ENCODE measurements at regions not wholly inside any gene's neighbourhood (a gene's known extent, or its start where the extent isn't known, plus 50 kb on each side); places are given as distances from the start of the nearest gene placed in this dataset.

GRCh38 chr7:41763626-41764025 is 60.7 kb upstream of the INHBA start:
- H3K36me3 ChIP-seq (ENCODE audit: control insufficient read depth in 1 of 2, insufficient read depth in 2 of 2, low read length in 1 of 2): no peaks in the 10 kb centered on the region
- 95 to 97% methylated on average over 4 of the region's 4 CpGs for WGBS, 2 donors
- intact Hi-C loops (cut with DNase I): no loop called here
- H3K27ac ChIP-seq (ENCODE audit: low read depth in 1 of 2, low read length in 2 of 2): no peak overlapping the region
- H3K4me3 ChIP-seq (ENCODE audit: low read length in 2 of 2): no peak overlapping the region
- H3K9me3 ChIP-seq (ENCODE audit: control insufficient read depth, low read length): peaks cover 2% of the 10 kb centered on the region
- no peak for DNase-seq
- ATAC-seq (ENCODE audit: low FRiP score): no peak
- H3K4me1 ChIP-seq (ENCODE audit: control insufficient read depth in 1 of 2, insufficient read depth in 2 of 2, low read length in 2 of 2): no peaks in the 10 kb centered on the region
- no peaks in the 10 kb centered on the region for H3K27me3 ChIP-seq (ENCODE audit: control insufficient read depth in 1 of 2, insufficient read depth in 2 of 2, low read length in 1 of 2)

DNA sequence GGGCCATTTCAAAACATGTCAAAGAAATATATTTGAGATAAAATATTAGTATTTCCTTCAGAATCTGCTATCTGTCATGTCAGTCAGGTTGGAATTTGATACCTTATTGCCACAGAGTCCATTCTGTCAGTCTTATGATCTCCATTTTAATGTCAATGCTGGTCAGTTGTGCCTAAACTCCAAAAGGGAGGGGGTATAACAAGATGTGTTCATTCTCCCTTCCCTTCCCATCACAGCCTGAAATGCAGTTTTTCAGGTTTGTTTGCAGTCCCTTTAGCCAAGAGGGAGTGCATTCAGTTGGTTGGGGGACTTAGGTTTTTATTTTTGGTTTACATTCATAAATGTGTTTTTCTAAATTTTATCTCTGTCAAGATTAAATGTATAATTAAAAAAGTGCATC is 59.8 kb upstream of the INHBA start:
- H3K4me1 ChIP-seq (ENCODE audit: control insufficient read depth in 1 of 2, insufficient read depth in 2 of 2, low read length in 2 of 2): no peaks in the 10 kb centered on the region
- peaks cover 2% of the 10 kb centered on the region for H3K9me3 ChIP-seq (ENCODE audit: control insufficient read depth, low read length)
- H3K36me3 ChIP-seq (ENCODE audit: control insufficient read depth in 1 of 2, insufficient read depth in 2 of 2, low read length in 1 of 2): no peaks in the 10 kb centered on the region
- ATAC-seq (ENCODE audit: low FRiP score): no peak
- no peak overlapping the region for H3K4me3 ChIP-seq (ENCODE audit: low read length in 2 of 2)
- no peak for DNase-seq
- intact Hi-C loops (cut with DNase I): no loop called here
- H3K27me3 ChIP-seq (ENCODE audit: control insufficient read depth in 1 of 2, insufficient read depth in 2 of 2, low read length in 1 of 2): no peaks in the 10 kb centered on the region
- no peak overlapping the region for H3K27ac ChIP-seq (ENCODE audit: low read depth in 1 of 2, low read length in 2 of 2)

DNA sequence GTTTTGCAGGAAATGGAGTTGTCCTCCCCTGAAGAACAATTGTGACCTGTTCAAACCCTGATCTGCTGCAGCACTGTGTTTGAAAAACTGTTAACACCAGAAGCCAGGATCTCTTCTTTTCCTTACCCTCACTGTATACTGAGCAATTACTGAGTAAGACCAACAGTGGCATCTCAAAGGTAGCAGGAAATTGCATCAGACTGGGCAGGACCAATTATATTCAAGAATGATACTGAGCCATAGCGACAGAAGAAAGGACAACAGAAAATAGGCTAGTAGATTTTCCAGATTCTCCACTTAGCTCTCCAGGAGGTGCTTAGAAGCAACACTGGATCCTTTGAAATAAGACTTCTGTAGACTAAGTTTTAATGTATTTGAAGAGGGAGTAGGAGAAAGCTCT is 57.4 kb upstream of the INHBA start:
- H3K27ac ChIP-seq (ENCODE audit: low read depth in 1 of 2, low read length in 2 of 2): no peak overlapping the region
- no peaks in the 10 kb centered on the region for H3K4me1 ChIP-seq (ENCODE audit: control insufficient read depth in 1 of 2, insufficient read depth in 2 of 2, low read length in 2 of 2)
- peaks cover 2% of the 10 kb centered on the region for H3K9me3 ChIP-seq (ENCODE audit: control insufficient read depth, low read length)
- ATAC-seq (ENCODE audit: low FRiP score) (no peak), DNase-seq (no peak)
- no peaks in the 10 kb centered on the region for H3K27me3 ChIP-seq (ENCODE audit: control insufficient read depth in 1 of 2, insufficient read depth in 2 of 2, low read length in 1 of 2)
- H3K36me3 ChIP-seq (ENCODE audit: control insufficient read depth in 1 of 2, insufficient read depth in 2 of 2, low read length in 1 of 2): no peaks in the 10 kb centered on the region
- intact Hi-C loops (cut with DNase I): no loop called here
- 96 to 97% methylated on average over 1 of the region's 1 CpG for WGBS, 2 donors
- no peak overlapping the region for H3K4me3 ChIP-seq (ENCODE audit: low read length in 2 of 2)

DNA sequence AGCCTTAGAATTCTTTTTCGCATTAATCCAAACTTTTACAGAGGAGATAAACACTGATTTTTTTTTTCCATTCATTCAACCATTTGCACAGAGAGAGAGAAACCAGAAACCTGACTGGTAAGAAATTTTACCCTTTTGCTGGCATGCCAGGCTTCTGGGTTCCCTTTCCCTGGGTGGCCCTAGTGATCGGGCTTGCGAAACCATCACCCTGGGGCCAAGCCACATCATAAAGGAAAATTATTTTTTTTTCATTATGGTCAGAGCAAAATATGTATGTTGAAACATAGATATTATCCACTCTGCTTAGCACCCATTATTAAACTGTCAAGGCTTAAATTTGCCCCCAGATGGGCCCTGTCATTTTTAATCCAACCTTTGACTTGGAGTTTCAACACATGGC is 55.4 kb upstream of the INHBA start:
- Histone ChIP-seq H3K27me3 (ENCODE audit: control insufficient read depth in 1 of 2, insufficient read depth in 2 of 2, low read length in 1 of 2) (no peaks in the 10 kb centered on the region), H3K4me3 (ENCODE audit: low read length in 2 of 2) (no peak overlapping the region), H3K4me1 (ENCODE audit: control insufficient read depth in 1 of 2, insufficient read depth in 2 of 2, low read length in 2 of 2) (no peaks in the 10 kb centered on the region), H3K9me3 (ENCODE audit: control insufficient read depth, low read length) (peaks cover 2% of the 10 kb centered on the region), H3K27ac (ENCODE audit: low read depth in 1 of 2, low read length in 2 of 2) (no peak overlapping the region), H3K36me3 (ENCODE audit: control insufficient read depth in 1 of 2, insufficient read depth in 2 of 2, low read length in 1 of 2) (no peaks in the 10 kb centered on the region)
- DNase-seq (no peak), ATAC-seq (ENCODE audit: low FRiP score) (no peak)
- intact Hi-C loops (cut with DNase I): no loop called here
- 74 to 81% methylated on average over 3 of the region's 3 CpGs for whole genome bisulfite sequencing, 2 donors

DNA sequence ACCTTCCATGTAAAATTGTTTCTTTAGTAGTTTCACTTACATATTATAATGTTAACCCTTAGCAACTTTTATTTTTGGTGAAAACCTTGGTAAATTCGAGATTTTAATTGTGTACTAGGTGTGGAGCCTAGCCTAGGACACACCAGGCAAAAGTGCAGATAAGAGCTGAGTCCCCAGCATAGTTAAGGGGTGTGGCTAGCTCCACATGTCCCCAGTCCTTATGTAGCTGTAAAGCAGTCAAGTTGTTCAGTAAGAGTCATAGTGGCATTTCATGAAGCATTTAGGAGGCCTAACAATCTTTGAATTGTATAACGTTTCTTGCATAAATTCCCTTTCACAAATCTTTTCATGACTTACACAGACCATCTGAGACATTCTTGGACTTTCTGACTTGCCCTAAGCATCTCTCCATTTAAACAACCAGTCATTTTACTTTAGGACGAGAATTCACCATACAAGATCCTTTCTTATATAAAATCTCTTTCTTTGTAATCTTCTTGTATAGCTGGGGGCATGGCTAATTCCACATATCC is 53.8 kb upstream of the INHBA start:
- H3K27ac ChIP-seq (ENCODE audit: low read depth in 1 of 2, low read length in 2 of 2): no peak overlapping the region
- intact Hi-C loops (cut with DNase I): no loop called here
- WGBS, 2 donors: 86 to 93% methylated on average over 3 of the region's 3 CpGs
- no peaks in the 10 kb centered on the region for H3K27me3 ChIP-seq (ENCODE audit: control insufficient read depth in 1 of 2, insufficient read depth in 2 of 2, low read length in 1 of 2)
- H3K36me3 ChIP-seq (ENCODE audit: control insufficient read depth in 1 of 2, insufficient read depth in 2 of 2, low read length in 1 of 2): no peaks in the 10 kb centered on the region
- DNase-seq (no peak), ATAC-seq (ENCODE audit: low FRiP score) (no peak)
- peaks cover 2% of the 10 kb centered on the region for H3K9me3 ChIP-seq (ENCODE audit: control insufficient read depth, low read length)
- H3K4me1 ChIP-seq (ENCODE audit: control insufficient read depth in 1 of 2, insufficient read depth in 2 of 2, low read length in 2 of 2): no peaks in the 10 kb centered on the region
- no peak overlapping the region for H3K4me3 ChIP-seq (ENCODE audit: low read length in 2 of 2)

DNA sequence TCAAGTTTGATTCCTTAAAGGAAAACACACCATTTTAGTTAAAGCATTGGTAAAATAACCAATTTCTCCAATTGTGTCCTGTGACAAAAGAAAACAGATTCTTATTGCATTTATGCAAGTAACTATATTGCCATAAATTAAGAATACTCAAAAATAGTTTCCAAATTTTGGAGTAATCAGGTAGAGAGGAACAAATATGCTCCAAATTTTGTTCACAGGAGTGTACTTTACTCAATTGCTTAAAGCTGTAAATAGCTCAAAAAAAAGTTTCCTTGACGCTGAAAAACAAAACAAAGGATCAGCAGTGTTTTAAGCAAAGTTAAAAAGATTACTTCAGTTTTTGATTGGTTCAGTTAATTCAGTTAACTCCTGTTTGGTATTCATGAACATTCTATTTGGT is 52.2 kb upstream of the INHBA start:
- no peak for ATAC-seq (ENCODE audit: low FRiP score)
- WGBS, 2 donors: 90 to 93% methylated on average over 1 of the region's 1 CpG
- Histone ChIP-seq H3K9me3 (ENCODE audit: control insufficient read depth, low read length) (peaks cover 2% of the 10 kb centered on the region), H3K27me3 (ENCODE audit: control insufficient read depth in 1 of 2, insufficient read depth in 2 of 2, low read length in 1 of 2) (no peaks in the 10 kb centered on the region), H3K36me3 (ENCODE audit: control insufficient read depth in 1 of 2, insufficient read depth in 2 of 2, low read length in 1 of 2) (no peaks in the 10 kb centered on the region), H3K4me1 (ENCODE audit: control insufficient read depth in 1 of 2, insufficient read depth in 2 of 2, low read length in 2 of 2) (no peaks in the 10 kb centered on the region), H3K27ac (ENCODE audit: low read depth in 1 of 2, low read length in 2 of 2) (no peak overlapping the region), H3K4me3 (ENCODE audit: low read length in 2 of 2) (no peak overlapping the region)
- DNase-seq: no peak
- intact Hi-C loops (cut with DNase I): no loop called here

DNA sequence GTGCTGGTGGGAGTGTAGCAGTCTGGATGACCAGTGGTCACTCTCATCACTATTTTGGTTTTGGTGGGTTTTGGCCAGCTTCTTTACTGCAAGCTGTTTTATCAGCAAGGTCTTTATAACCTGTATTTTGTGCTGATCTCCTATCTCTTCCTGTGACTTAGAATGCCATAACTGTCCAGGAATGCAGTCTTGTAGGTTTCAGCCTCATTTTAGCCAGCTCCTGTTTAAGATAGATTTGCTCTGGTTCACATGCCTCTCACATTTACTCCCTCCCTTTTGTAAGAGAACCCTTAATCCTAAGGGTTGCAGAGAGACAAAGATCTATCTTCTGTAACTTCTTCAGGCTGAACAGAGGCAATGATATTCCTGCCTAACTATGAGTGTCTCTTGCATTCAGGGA is 51.2 kb upstream of the INHBA start:
- Histone ChIP-seq H3K9me3 (ENCODE audit: control insufficient read depth, low read length) (peaks cover 2% of the 10 kb centered on the region), H3K36me3 (ENCODE audit: control insufficient read depth in 1 of 2, insufficient read depth in 2 of 2, low read length in 1 of 2) (no peaks in the 10 kb centered on the region), H3K27me3 (ENCODE audit: control insufficient read depth in 1 of 2, insufficient read depth in 2 of 2, low read length in 1 of 2) (no peaks in the 10 kb centered on the region), H3K27ac (ENCODE audit: low read depth in 1 of 2, low read length in 2 of 2) (no peak overlapping the region), H3K4me1 (ENCODE audit: control insufficient read depth in 1 of 2, insufficient read depth in 2 of 2, low read length in 2 of 2) (no peaks in the 10 kb centered on the region), H3K4me3 (ENCODE audit: low read length in 2 of 2) (no peak overlapping the region)
- intact Hi-C loops (cut with DNase I): no loop called here
- DNase-seq (no peak), ATAC-seq (ENCODE audit: low FRiP score) (no peak)

Data from aorta (tissue), 5 donors.